Testis (tissue), 2 donors: ENCODE measurements at regions not wholly inside any gene's neighbourhood (a gene's known extent, or its start where the extent isn't known, plus 50 kb on each side); places are given as distances from the start of the nearest gene placed in this dataset.

Source experiments
- CTCF ChIP-seq, 3 experiments: fragments of 450-650 bp in 2 of 3; fragments of 200-600 bp in 1 of 3; sonication (generic) in 1 of 3; IDR thresholded peaks; one replicate each; pipeline ENCODE4 v1.5.1; 2016 to 2019; ENCODE audit warnings: antibody characterized with exemption in 3 of 3, mild to moderate bottlenecking in 2 of 3, moderate library complexity in 1 of 3
- POLR2A ChIP-seq: fragments of 450-650 bp; IDR thresholded peaks from one replicate; pipeline ENCODE4 v1.6.1; 2017; ENCODE audit warnings: antibody characterized with exemption, mild to moderate bottlenecking, moderate library complexity

GRCh38 chrX:4844376-4844775 lies 1130.9 kb upstream of the PRKX start:
- TF ChIP-seq CTCF (IDR thresholded peaks at IDR 0.05) = no peak
- no peak for TF ChIP-seq POLR2A
